ENCODE measurements at regions not wholly inside any gene's neighbourhood (a gene's known extent, or its start where the extent isn't known, plus 50 kb on each side); places are given as distances from the start of the nearest gene placed in this dataset.

DNA sequence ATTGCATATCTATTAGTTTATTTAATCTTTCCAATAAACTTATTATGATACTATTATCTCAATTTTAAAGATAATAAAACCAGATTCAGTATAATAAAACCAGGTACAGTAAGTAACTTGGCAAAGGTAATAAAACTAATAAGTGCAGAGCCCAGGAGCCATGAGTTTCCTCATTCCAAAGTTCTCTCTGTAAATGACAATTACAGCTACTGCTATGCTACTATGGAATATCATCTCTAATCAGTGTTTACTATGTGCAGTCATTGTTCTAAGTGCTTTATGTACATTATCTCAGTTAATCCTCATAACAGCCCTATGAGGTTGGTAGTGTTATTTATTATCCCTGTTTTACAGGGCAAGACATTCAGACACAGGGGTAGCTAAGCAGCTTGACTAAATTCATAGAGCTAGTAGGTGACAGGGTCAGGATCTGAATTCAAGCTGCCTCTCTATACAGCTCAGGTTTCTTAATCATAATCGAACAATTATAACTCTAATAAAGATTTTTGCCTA is 285.0 kb upstream of the PITX2 start:
- TF ChIP-seq POLR2A (IDR thresholded peaks at IDR 0.05) = no peak
- TF ChIP-seq, protein P1, sequence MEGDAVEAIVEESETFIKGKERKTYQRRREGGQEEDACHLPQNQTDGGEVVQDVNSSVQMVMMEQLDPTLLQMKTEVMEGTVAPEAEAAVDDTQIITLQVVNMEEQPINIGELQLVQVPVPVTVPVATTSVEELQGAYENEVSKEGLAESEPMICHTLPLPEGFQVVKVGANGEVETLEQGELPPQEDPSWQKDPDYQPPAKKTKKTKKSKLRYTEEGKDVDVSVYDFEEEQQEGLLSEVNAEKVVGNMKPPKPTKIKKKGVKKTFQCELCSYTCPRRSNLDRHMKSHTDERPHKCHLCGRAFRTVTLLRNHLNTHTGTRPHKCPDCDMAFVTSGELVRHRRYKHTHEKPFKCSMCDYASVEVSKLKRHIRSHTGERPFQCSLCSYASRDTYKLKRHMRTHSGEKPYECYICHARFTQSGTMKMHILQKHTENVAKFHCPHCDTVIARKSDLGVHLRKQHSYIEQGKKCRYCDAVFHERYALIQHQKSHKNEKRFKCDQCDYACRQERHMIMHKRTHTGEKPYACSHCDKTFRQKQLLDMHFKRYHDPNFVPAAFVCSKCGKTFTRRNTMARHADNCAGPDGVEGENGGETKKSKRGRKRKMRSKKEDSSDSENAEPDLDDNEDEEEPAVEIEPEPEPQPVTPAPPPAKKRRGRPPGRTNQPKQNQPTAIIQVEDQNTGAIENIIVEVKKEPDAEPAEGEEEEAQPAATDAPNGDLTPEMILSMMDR (IDR thresholded peaks at IDR 0.05) = no peak

All from right lobe of liver (tissue), 4 donors.